ENCODE measurements at regions not wholly inside any gene's neighbourhood (a gene's known extent, or its start where the extent isn't known, plus 50 kb on each side); places are given as distances from the start of the nearest gene placed in this dataset.

GRCh38 chr7:91564101-91564500, 299.9 kb downstream of the FZD1 start:
- Mint-ChIP-seq H3K27me3 (no peaks in the 10 kb centered on the region), H3K4me1 (no peaks in the 10 kb centered on the region), H3K36me3 (ENCODE audit: low read depth) (no peaks in the 10 kb centered on the region), H3K4me3 (no peak overlapping the region), H3K27ac (no peak overlapping the region), H3K9me3 (no peaks in the 10 kb centered on the region)
- DNase-seq (no peak), ATAC-seq (ENCODE audit: low read depth) (no peak)
- intact Hi-C loops (cut with micrococcal nuclease), result no loop called here
- CTCF ChIA-PET, result no interaction called here
- POLR2A ChIA-PET, result no interaction called here
- no peak for TF ChIP-seq CTCF (IDR thresholded peaks at IDR 0.05)

DNA sequence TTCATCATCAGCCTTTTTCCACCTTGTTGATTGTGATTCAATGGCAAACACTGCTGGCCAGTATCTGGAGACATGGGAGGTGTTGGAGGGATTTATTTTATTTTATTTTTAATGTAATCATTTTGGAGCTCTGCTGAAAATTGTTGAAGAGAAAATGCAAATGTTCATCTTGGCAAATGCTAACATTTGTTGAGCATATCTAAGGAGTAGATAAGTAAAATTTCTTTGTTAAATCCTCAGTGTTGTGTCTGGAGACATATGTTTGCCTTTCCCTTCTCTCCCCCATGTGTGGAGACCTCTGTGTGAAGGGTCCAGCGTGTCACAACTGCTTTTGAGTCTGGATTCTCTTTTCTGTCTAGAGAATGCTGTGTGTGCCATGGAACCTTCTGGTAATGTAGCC, 300.3 kb downstream of the FZD1 start:
- ATAC-seq (ENCODE audit: low read depth), result no peak
- intact Hi-C loops (cut with micrococcal nuclease), result no loop called here

GRCh38 chr7:91565499-91566401, 301.5 kb downstream of the FZD1 start:
- Mint-ChIP-seq H3K27me3 (no peaks in the 10 kb centered on the region), H3K27ac (no peak overlapping the region), H3K9me3 (no peaks in the 10 kb centered on the region), H3K36me3 (ENCODE audit: low read depth) (no peaks in the 10 kb centered on the region), H3K4me1 (no peaks in the 10 kb centered on the region), H3K4me3 (no peak overlapping the region)
- TF ChIP-seq CTCF (IDR thresholded peaks at IDR 0.05), result no peak
- ATAC-seq (ENCODE audit: low read depth), result no peak
- DNase-seq, result no peak
- CTCF ChIA-PET, result no interaction called here
- POLR2A ChIA-PET, result no interaction called here
- intact Hi-C loops (cut with micrococcal nuclease), result no loop called here

More for the DNA sequence above, 300.3 kb downstream of the FZD1 start:
- TF ChIP-seq CTCF (IDR thresholded peaks at IDR 0.05), result no peak
- POLR2A ChIA-PET, result no interaction called here
- Mint-ChIP-seq H3K27me3 (no peaks in the 10 kb centered on the region), H3K9me3 (no peaks in the 10 kb centered on the region), H3K4me3 (no peak overlapping the region), H3K36me3 (ENCODE audit: low read depth) (no peaks in the 10 kb centered on the region), H3K4me1 (no peaks in the 10 kb centered on the region), H3K27ac (no peak overlapping the region)
- no peak for DNase-seq
- CTCF ChIA-PET, result no interaction called here

DNA sequence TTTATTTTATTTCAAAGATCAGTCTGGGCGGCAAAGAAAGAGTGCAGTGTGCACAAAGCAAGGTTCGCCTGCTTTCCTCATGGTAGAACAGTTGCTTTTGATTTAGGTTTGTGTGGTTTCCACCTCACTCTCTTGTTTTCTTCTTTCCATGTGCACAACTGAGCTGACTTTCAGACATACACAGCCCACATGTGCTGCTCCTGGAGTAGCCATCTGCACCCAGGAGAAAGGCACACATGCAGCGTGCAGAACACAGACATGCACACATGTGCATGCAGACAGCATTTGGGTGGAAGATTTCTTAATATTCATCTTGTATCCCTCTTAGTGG, 302.1 kb downstream of the FZD1 start:
- intact Hi-C loops (cut with micrococcal nuclease), result no loop called here
- ATAC-seq (ENCODE audit: low read depth) (no peak), DNase-seq (no peak)
- no peak for TF ChIP-seq CTCF (IDR thresholded peaks at IDR 0.05)
- no peaks in the 10 kb centered on the region for H3K27me3 Mint-ChIP-seq
- no peaks in the 10 kb centered on the region for H3K9me3 Mint-ChIP-seq
- H3K4me1 Mint-ChIP-seq, result no peaks in the 10 kb centered on the region
- ChIA-PET CTCF (no interaction called here), POLR2A (no interaction called here)
- no peaks in the 10 kb centered on the region for H3K36me3 Mint-ChIP-seq (ENCODE audit: low read depth)
- no peak overlapping the region for H3K4me3 Mint-ChIP-seq
- no peak overlapping the region for H3K27ac Mint-ChIP-seq

DNA sequence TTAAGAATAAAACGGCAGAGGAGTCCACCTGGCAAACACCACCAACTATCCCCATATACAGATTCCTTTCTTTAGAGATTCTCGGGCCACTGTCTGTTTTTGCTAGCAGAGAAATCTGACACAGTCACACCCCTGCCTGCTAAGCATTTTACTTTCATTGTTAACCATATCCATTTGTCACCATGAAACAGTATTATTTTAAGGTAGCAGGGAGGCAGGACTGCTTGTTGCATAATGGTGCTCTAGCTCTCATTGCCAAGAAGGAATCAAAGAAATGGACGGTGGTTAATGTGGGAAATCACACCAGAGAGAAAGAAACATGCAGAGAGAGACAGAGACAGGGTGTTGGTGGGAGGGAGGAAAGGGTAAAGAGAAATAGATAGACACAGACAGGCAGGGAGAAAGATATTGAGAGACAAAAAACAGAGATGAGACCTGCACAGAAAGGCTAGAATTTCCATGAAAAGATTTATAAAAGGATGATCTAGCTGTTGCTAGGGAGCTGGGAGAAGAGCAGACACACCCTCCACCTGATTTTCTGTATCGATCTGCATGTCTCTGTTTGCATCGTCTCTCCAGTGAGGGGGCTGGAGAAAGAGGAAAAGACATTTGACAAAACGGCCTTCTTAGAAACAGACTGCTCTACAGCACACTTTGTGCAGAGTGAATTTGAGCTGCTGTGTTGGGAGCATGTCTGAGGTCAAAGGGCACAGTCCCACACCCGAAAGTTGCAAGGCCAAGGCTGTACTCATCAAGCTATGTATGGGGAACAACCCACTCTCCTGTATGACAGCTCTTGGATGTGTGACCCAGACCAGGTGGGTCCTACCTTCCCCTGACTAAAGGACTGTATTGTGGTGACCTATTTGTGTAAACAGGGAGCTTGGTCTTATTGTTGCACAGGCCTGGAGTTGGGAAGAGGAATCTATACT, 303.1 kb downstream of the FZD1 start:
- Mint-ChIP-seq H3K4me3 (no peak overlapping the region), H3K9me3 (no peaks in the 10 kb centered on the region), H3K4me1 (no peaks in the 10 kb centered on the region), H3K27ac (no peak overlapping the region), H3K27me3 (no peaks in the 10 kb centered on the region), H3K36me3 (ENCODE audit: low read depth) (no peaks in the 10 kb centered on the region)
- TF ChIP-seq CTCF (IDR thresholded peaks at IDR 0.05), result no peak
- ChIA-PET POLR2A (no interaction called here), CTCF (no interaction called here)
- intact Hi-C loops (cut with micrococcal nuclease), result no loop called here
- no peak for DNase-seq
- ATAC-seq (ENCODE audit: low read depth), result no peak
